Fibroblast of lung (primary cell): ENCODE measurements at regions not wholly inside any gene's neighbourhood (a gene's known extent, or its start where the extent isn't known, plus 50 kb on each side); places are given as distances from the start of the nearest gene placed in this dataset.

ENCODE experiments used
- CTCF ChIP-seq, 2 donors: IDR thresholded peaks in 1 of 2; conservative IDR thresholded peaks in 1 of 2; 1 replicate in 1 of 2; 2 replicates in 1 of 2; pipeline ENCODE4 v1.5.1; 2011 to 2012; ENCODE audit warnings: low read length in 2 of 2, control low read depth in 1 of 2, inconsistent platforms in 1 of 2, low read depth in 1 of 2, mild to moderate bottlenecking in 1 of 2
- EZH2 ChIP-seq: IDR thresholded peaks from 2 replicates; pipeline ENCODE4 v1.5.1; 2012; ENCODE audit warnings: low read length, control low read depth, mild to moderate bottlenecking; ENCODE audit errors: missing control alignments

- no peak for TF ChIP-seq CTCF (conservative IDR thresholded peaks at IDR 0.05 in 1 of 2, IDR thresholded peaks at IDR 0.05 in 1 of 2; ENCODE audit: low read depth in 1 of 2, low read length in 2 of 2)
- TF ChIP-seq EZH2, result no peak
These were observed 158.0 kb upstream of the PROX1 start for GRCh38 chr1:213829780-213830179.
